Bone marrow (tissue), 2 donors: ENCODE measurements at regions not wholly inside any gene's neighbourhood (a gene's known extent, or its start where the extent isn't known, plus 50 kb on each side); places are given as distances from the start of the nearest gene placed in this dataset.
"Not testable (repeated sequence)": the region's sequence is repeated elsewhere in the genome, so short reads cannot be mapped to it uniquely, and the experiment has no call there.

Experiments
- DNase-seq, 2 donors: peaks; one replicate each; lab custom pipeline; 2025; lab: John Stamatoyannopoulos, UW

GRCh38 chr4:24208691-24209090 is 318.8 kb upstream of the PPARGC1A start:
- no peak for DNase-seq

- DNase-seq, result not testable (repeated sequence)
Measured at GRCh38 chr4:24204708-24205107, 314.9 kb upstream of the PPARGC1A start.

- DNase-seq, result no peak
Measured at GRCh38 chr4:24203926-24204325, 314.1 kb upstream of the PPARGC1A start.

GRCh38 chr4:24202579-24202978 is 312.7 kb upstream of the PPARGC1A start:
- DNase-seq, result no peak

- DNase-seq, result no peak
Measured at GRCh38 chr4:24197955-24198354, 308.1 kb upstream of the PPARGC1A start.

GRCh38 chr4:24196785-24197184 is 306.9 kb upstream of the PPARGC1A start:
- DNase-seq, result no peak

- no peak for DNase-seq
Measured at GRCh38 chr4:24195991-24196736, 306.3 kb upstream of the PPARGC1A start.

GRCh38 chr4:24192018-24192641 is 302.3 kb upstream of the PPARGC1A start:
- DNase-seq, result no peak

- DNase-seq, result no peak
Measured at GRCh38 chr4:24190761-24191695, 301.2 kb upstream of the PPARGC1A start.

GRCh38 chr4:24188459-24188858 is 298.6 kb upstream of the PPARGC1A start:
- DNase-seq, result no peak

GRCh38 chr4:24186466-24186865 is 296.6 kb upstream of the PPARGC1A start:
- DNase-seq, result no peak

GRCh38 chr4:24181005-24181404 is 291.2 kb upstream of the PPARGC1A start:
- DNase-seq, result no peak

- DNase-seq, result no peak
Measured at GRCh38 chr4:24180586-24180985, 290.7 kb upstream of the PPARGC1A start.

- no peak for DNase-seq
Measured at GRCh38 chr4:24179201-24179840, 289.5 kb upstream of the PPARGC1A start.

GRCh38 chr4:24177443-24177842 is 287.6 kb upstream of the PPARGC1A start:
- not testable (repeated sequence) for DNase-seq

GRCh38 chr4:24175707-24176106 is 285.9 kb upstream of the PPARGC1A start:
- DNase-seq, result no peak

- DNase-seq, result no peak
Measured at GRCh38 chr4:24174602-24175001, 284.8 kb upstream of the PPARGC1A start.

- no peak for DNase-seq
Measured at GRCh38 chr4:24172406-24172805, 282.6 kb upstream of the PPARGC1A start.

GRCh38 chr4:24169956-24170355 is 280.1 kb upstream of the PPARGC1A start:
- no peak for DNase-seq

GRCh38 chr4:24168658-24169057 is 278.8 kb upstream of the PPARGC1A start:
- no peak for DNase-seq

GRCh38 chr4:24166501-24166900 is 276.7 kb upstream of the PPARGC1A start:
- no peak for DNase-seq

GRCh38 chr4:24164797-24165196 is 274.9 kb upstream of the PPARGC1A start:
- DNase-seq, result no peak
